Transverse colon (tissue), 4 donors: ENCODE measurements at regions not wholly inside any gene's neighbourhood (a gene's known extent, or its start where the extent isn't known, plus 50 kb on each side); places are given as distances from the start of the nearest gene placed in this dataset.

Experiments
- DNase-seq: peaks from one replicate; pipeline ENCODE4 v3.0.0-alpha.2; 2019
- H3K27ac ChIP-seq, 4 donors: fragments of 200-600 bp; sonication (generic); 2 replicates each; pipeline ENCODE4 v1.5.1; 2016 to 2018; ENCODE audit warnings: inconsistent platforms in 4 of 4
- H3K27me3 ChIP-seq: fragments of 200-600 bp; sonication (generic); 2 replicates; pipeline ENCODE4 v1.5.1; 2017; ENCODE audit warnings: inconsistent platforms
- H3K36me3 ChIP-seq, 4 donors: fragments of 200-600 bp; sonication (generic); 2 replicates each; pipeline ENCODE4 v1.5.1; 2017 to 2019; ENCODE audit warnings: inconsistent platforms in 4 of 4
- H3K4me1 ChIP-seq, 4 donors: fragments of 200-600 bp; sonication (generic); 2 replicates each; pipeline ENCODE4 v1.5.1; 2017 to 2020; ENCODE audit warnings: inconsistent platforms in 4 of 4
- H3K4me3 ChIP-seq, 4 donors: fragments of 200-600 bp; sonication (generic); 1 replicate in 1 of 4; 2 replicates in 3 of 4; pipeline versions ENCODE4 v1.5.1 to v1.6.1; 2017 to 2019; ENCODE audit warnings: inconsistent platforms in 4 of 4
- H3K9me3 ChIP-seq, 2 donors: fragments of 200-600 bp; sonication (generic); 2 replicates each; pipeline ENCODE4 v1.5.1; 2017 to 2019; ENCODE audit warnings: inconsistent platforms in 2 of 2
- EP300 ChIP-seq: sonication (generic); formaldehyde crosslinking; IDR thresholded peaks from one replicate; pipeline ENCODE4 v1.6.1; 2017; ENCODE audit warnings: antibody characterized with exemption, low read depth
- POLR2A ChIP-seq: fragments of 450-650 bp; IDR thresholded peaks from one replicate; pipeline ENCODE4 v1.6.1; 2016; ENCODE audit warnings: antibody characterized with exemption, mild to moderate bottlenecking, moderate library complexity
- POLR2AphosphoS5 ChIP-seq, 3 donors: sonication (generic); formaldehyde crosslinking; IDR thresholded peaks; one replicate each; pipeline ENCODE4 v1.6.1; 2016; ENCODE audit warnings: antibody characterized with exemption in 3 of 3
- WGBS, 2 donors: methylation state at CpG; one replicate each; pipeline ENCODE4 v1.1.5; 2018; ENCODE audit warnings: low coverage in 1 of 2; 5-methylcytosine and 5-hydroxymethylcytosine counted together
- in situ Hi-C, 4 donors: fragments of 200-750 bp; cut with MboI; loops; one replicate each; pipeline versions ENCODE4 v1.15.0 to v1.15.1; 2017; ENCODE audit warnings: low sequenced_read_pairs in 3 of 4, low pct_ligation_motif_present in 1 of 4, low pct_unique_long_range_greater_than_20kb in 1 of 4
- intact Hi-C: fragments of 100-400 bp; cut with DNase I; formaldehyde crosslinking; loops from one replicate; pipeline ENCODE4 v1.15.1; 2023; ENCODE audit warnings: low total_unique reads
- TF ChIP-seq, protein P1 (sequence below), 5 experiments: fragments of 200-600 bp in 3 of 5; fragments of 450-650 bp in 2 of 5; sonication (generic) in 3 of 5; IDR thresholded peaks; 1 replicate in 2 of 5; 2 replicates in 3 of 5; pipeline ENCODE4 v1.5.1; 2016 to 2017; ENCODE audit warnings: antibody characterized with exemption in 5 of 5, inconsistent platforms in 3 of 5, mild to moderate bottlenecking in 2 of 5, moderate library complexity in 1 of 5

DNA sequence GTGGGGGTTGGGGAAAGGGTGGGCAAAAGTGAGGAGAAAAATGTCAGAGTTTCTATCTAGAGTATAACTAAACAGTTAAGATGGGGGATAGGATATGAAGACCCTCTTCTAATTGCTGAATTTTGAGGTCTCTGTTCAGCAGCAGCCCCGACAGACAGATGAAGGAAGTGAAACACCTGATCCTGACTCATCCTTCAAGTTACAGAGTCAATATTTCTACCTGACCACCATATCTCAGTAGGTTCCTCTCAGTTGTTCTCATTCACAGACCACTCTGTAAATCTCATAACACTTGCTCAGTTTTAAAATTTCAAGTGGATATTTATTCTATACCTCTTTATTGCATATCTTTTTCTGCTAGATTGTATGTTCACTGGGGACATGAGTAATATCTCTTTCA lies 69.5 kb downstream of the CCDC54 start:
- no peak for DNase-seq
- Histone ChIP-seq H3K4me1 (no peaks in the 10 kb centered on the region), H3K4me3 (no peak overlapping the region), H3K9me3 (no peaks in the 10 kb centered on the region), H3K27ac (no peak overlapping the region), H3K36me3 (no peaks in the 10 kb centered on the region), H3K27me3 (no peaks in the 10 kb centered on the region)
- TF ChIP-seq EP300: no peak
- no peak for TF ChIP-seq POLR2A
- no peak for TF ChIP-seq POLR2AphosphoS5 (IDR thresholded peaks at IDR 0.05)
- TF ChIP-seq, protein P1, sequence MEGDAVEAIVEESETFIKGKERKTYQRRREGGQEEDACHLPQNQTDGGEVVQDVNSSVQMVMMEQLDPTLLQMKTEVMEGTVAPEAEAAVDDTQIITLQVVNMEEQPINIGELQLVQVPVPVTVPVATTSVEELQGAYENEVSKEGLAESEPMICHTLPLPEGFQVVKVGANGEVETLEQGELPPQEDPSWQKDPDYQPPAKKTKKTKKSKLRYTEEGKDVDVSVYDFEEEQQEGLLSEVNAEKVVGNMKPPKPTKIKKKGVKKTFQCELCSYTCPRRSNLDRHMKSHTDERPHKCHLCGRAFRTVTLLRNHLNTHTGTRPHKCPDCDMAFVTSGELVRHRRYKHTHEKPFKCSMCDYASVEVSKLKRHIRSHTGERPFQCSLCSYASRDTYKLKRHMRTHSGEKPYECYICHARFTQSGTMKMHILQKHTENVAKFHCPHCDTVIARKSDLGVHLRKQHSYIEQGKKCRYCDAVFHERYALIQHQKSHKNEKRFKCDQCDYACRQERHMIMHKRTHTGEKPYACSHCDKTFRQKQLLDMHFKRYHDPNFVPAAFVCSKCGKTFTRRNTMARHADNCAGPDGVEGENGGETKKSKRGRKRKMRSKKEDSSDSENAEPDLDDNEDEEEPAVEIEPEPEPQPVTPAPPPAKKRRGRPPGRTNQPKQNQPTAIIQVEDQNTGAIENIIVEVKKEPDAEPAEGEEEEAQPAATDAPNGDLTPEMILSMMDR (IDR thresholded peaks at IDR 0.05): no peak
- WGBS, 2 donors: 63 to 88% methylated on average over 1 of the region's 1 CpG
- in situ Hi-C loops: no loop called here
- intact Hi-C loops: no loop called here

- Histone ChIP-seq H3K9me3 (no peaks in the 10 kb centered on the region), H3K4me3 (no peak overlapping the region), H3K27me3 (no peaks in the 10 kb centered on the region), H3K27ac (no peak overlapping the region), H3K36me3 (no peaks in the 10 kb centered on the region), H3K4me1 (no peaks in the 10 kb centered on the region)
- in situ Hi-C loops (no loop called here), intact Hi-C loops (no loop called here)
- no peak for DNase-seq
- WGBS, 2 donors: 62 to 92% methylated on average over 2 of the region's 2 CpGs
- TF ChIP-seq POLR2A: no peak
- TF ChIP-seq, protein P1 (IDR thresholded peaks at IDR 0.05): no peak
- TF ChIP-seq EP300: no peak
- TF ChIP-seq POLR2AphosphoS5 (IDR thresholded peaks at IDR 0.05): no peak
Observed at GRCh38 chr3:107450254-107450893, 72.4 kb upstream of the BBX start.

DNA sequence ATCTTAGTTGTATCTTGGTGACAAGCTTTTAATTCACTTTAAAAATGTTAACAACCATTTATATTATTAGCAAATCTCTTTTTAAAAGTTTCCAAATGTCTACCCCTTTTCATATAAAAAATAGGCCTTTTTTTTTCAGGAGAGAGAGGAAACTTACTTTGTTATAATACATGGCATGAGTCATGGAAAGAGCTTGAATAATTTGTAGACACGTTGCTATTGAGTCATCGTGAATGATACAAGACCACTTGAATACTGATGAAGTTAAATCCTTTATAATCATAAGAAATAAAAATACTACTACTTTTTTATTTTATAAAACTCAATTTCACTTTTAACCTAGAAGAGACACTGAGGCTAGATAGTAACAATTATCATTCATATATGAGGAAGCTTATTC lies 70.3 kb upstream of the BBX start:
- TF ChIP-seq POLR2A: no peak
- TF ChIP-seq POLR2AphosphoS5 (IDR thresholded peaks at IDR 0.05): no peak
- TF ChIP-seq EP300: no peak
- TF ChIP-seq, protein P1 (IDR thresholded peaks at IDR 0.05): no peak
- 79 to 83% methylated on average over 2 of the region's 2 CpGs for WGBS, 2 donors
- Histone ChIP-seq H3K36me3 (no peaks in the 10 kb centered on the region), H3K4me3 (no peak overlapping the region), H3K9me3 (no peaks in the 10 kb centered on the region), H3K27ac (no peak overlapping the region), H3K4me1 (no peaks in the 10 kb centered on the region), H3K27me3 (no peaks in the 10 kb centered on the region)
- in situ Hi-C loops (no loop called here), intact Hi-C loops (no loop called here)
- no peak for DNase-seq

DNA sequence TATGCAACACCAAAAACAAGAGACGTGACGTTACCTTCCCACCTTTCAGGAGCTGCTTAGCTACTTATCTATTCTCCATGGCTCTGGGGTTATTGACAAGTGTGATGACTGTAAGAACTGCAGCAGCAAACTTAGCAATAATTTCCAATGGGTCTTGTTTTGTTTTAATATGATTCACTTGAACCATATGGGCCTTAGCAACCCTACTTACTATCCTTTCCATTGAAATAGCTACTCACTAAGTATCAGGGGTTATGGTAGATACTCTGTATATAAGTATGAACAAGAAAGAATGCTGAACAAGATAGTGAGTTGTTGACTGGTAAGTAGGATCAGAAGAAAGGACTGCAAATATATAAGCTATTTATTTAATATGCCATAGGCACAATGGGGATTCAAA lies 69.3 kb upstream of the BBX start:
- DNase-seq: no peak
- Histone ChIP-seq H3K4me1 (no peaks in the 10 kb centered on the region), H3K36me3 (no peaks in the 10 kb centered on the region), H3K27me3 (no peaks in the 10 kb centered on the region), H3K27ac (no peak overlapping the region), H3K9me3 (no peaks in the 10 kb centered on the region), H3K4me3 (no peak overlapping the region)
- WGBS, 2 donors: 92 to 94% methylated on average over 2 of the region's 2 CpGs
- intact Hi-C loops (no loop called here), in situ Hi-C loops (no loop called here)
- TF ChIP-seq EP300: no peak

GRCh38 chr3:107455621-107456020 lies 67.1 kb upstream of the BBX start:
- TF ChIP-seq POLR2A: no peak
- TF ChIP-seq EP300: no peak
- TF ChIP-seq, protein P1 (IDR thresholded peaks at IDR 0.05): no peak
- no peak for TF ChIP-seq POLR2AphosphoS5 (IDR thresholded peaks at IDR 0.05)
- in situ Hi-C loops: no loop called here

More at GRCh38 chr3:107455621-107456020, 67.1 kb upstream of the BBX start:
- no peak for DNase-seq
- no peaks in the 10 kb centered on the region for H3K4me1 ChIP-seq
- H3K36me3 ChIP-seq: no peaks in the 10 kb centered on the region
- 89 to 100% methylated on average over 1 of the region's 1 CpG for WGBS, 2 donors
- no peak overlapping the region for H3K4me3 ChIP-seq
- intact Hi-C loops: no loop called here
- H3K27me3 ChIP-seq: no peaks in the 10 kb centered on the region
- no peaks in the 10 kb centered on the region for H3K9me3 ChIP-seq
- no peak overlapping the region for H3K27ac ChIP-seq
